ENCODE measurements at regions not wholly inside any gene's neighbourhood (a gene's known extent, or its start where the extent isn't known, plus 50 kb on each side); places are given as distances from the start of the nearest gene placed in this dataset.

DNA sequence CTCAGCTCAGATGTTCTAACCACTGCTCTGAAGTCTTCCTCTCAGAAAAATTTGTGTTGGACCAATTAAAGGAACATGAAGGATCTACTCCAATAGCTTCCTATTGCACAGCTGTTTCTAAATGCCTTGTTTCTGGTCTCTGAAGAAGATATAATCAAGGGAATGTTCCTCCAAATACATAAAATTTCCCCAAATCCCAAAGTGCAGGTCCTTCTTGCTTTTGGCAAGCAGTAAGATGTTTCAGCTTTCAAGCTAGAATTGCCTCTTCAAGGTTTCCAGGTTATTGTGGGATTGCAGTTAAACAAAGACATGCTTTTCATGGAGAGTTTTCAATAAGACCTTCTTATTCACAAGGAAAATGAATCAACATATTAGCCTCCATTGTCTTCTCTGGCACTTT, 574.5 kb upstream of the SLIT2 start:
- no peak overlapping the region for H3K18ac ChIP-seq (ENCODE audit: insufficient read length, low read depth, low read length)
- TF ChIP-seq, protein P1, sequence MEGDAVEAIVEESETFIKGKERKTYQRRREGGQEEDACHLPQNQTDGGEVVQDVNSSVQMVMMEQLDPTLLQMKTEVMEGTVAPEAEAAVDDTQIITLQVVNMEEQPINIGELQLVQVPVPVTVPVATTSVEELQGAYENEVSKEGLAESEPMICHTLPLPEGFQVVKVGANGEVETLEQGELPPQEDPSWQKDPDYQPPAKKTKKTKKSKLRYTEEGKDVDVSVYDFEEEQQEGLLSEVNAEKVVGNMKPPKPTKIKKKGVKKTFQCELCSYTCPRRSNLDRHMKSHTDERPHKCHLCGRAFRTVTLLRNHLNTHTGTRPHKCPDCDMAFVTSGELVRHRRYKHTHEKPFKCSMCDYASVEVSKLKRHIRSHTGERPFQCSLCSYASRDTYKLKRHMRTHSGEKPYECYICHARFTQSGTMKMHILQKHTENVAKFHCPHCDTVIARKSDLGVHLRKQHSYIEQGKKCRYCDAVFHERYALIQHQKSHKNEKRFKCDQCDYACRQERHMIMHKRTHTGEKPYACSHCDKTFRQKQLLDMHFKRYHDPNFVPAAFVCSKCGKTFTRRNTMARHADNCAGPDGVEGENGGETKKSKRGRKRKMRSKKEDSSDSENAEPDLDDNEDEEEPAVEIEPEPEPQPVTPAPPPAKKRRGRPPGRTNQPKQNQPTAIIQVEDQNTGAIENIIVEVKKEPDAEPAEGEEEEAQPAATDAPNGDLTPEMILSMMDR (conservative IDR thresholded peaks at IDR 0.05): no peak
- H2BK5ac ChIP-seq (ENCODE audit: insufficient read length, low read length): no peak overlapping the region
- H3K9me3 ChIP-seq (ENCODE audit: control insufficient read depth, low read depth, low read length): no peaks in the 10 kb centered on the region
- no peak for DNase-seq
- no peaks in the 10 kb centered on the region for H3K27me3 Mint-ChIP-seq (ENCODE audit: low read depth)
- H3K79me2 ChIP-seq (ENCODE audit: insufficient read depth, low read length): no peaks in the 10 kb centered on the region
- H2BK20ac ChIP-seq (ENCODE audit: low read depth, low read length, poor library complexity, severe bottlenecking): no peak overlapping the region
- H2BK15ac ChIP-seq (ENCODE audit: low read depth, low read length): no peak overlapping the region
- H2BK12ac ChIP-seq (ENCODE audit: insufficient read length, low read depth, low read length): no peak overlapping the region
- no peaks in the 10 kb centered on the region for H3K23me2 ChIP-seq (ENCODE audit: insufficient read length, low read depth, low read length, poor library complexity, severe bottlenecking)
- no peak overlapping the region for H3K56ac ChIP-seq (ENCODE audit: insufficient read length, low read depth, low read length)
- no peak overlapping the region for H3K4me2 ChIP-seq (ENCODE audit: insufficient read depth, insufficient read length, low read length)
- H2AK5ac ChIP-seq (ENCODE audit: insufficient read length, low read length): no peak overlapping the region
- no peaks in the 10 kb centered on the region for H3K4me1 ChIP-seq (ENCODE audit: insufficient read depth, low read length)
- H3K27me3 ChIP-seq (ENCODE audit: insufficient read depth, low read length): no peaks in the 10 kb centered on the region
- H3K9me3 Mint-ChIP-seq: peaks cover under 1 to 1% of the 10 kb centered on the region in 2 experiments; a peak in 3 of 5 replicates
- no peak overlapping the region for H3K23ac ChIP-seq (ENCODE audit: insufficient read length, low read depth, low read length)
- no peak overlapping the region for H2AFZ ChIP-seq (ENCODE audit: low read length)
- no peak overlapping the region for H3K27ac ChIP-seq (ENCODE audit: insufficient read length, low read depth, low read length)
- H4K5ac ChIP-seq (ENCODE audit: insufficient read length, low read depth, low read length): no peak overlapping the region
- H3K9ac ChIP-seq (ENCODE audit: extremely low read depth, insufficient read length, low read length): no peak overlapping the region
- no peak overlapping the region for H3K14ac ChIP-seq (ENCODE audit: insufficient read depth, low read length)
- H3K4me3 Mint-ChIP-seq: no peak overlapping the region
- no peak overlapping the region for H3T11ph ChIP-seq (ENCODE audit: low read length)
- H3K79me1 ChIP-seq (ENCODE audit: insufficient read depth, low read depth, low read length, poor library complexity, severe bottlenecking): no peaks in the 10 kb centered on the region
- no peaks in the 10 kb centered on the region for H3K4me1 Mint-ChIP-seq
- H4K8ac ChIP-seq (replicated peaks; ENCODE audit: insufficient read length, low read depth, low read length): no peak overlapping the region
- no peak overlapping the region for H4K91ac ChIP-seq (ENCODE audit: insufficient read length, low read depth, low read length)
- H3K36me3 Mint-ChIP-seq (ENCODE audit: insufficient read depth in 1 of 3, low read depth in 3 of 3): peaks cover 0 to 2% (median under 1%) of the 10 kb centered on the region in 3 experiments; a peak in 2 of 7 replicates
- no peak overlapping the region for H2BK120ac ChIP-seq (ENCODE audit: low read depth, low read length, poor library complexity, severe bottlenecking)
- no peaks in the 10 kb centered on the region for H4K20me1 ChIP-seq (ENCODE audit: control insufficient read depth, insufficient read depth, insufficient read length)
- no peak overlapping the region for H3K27ac Mint-ChIP-seq
- no peak overlapping the region for H3K4ac ChIP-seq (ENCODE audit: low read depth, low read length)
